ENCODE measurements at regions not wholly inside any gene's neighbourhood (a gene's known extent, or its start where the extent isn't known, plus 50 kb on each side); places are given as distances from the start of the nearest gene placed in this dataset.

DNA sequence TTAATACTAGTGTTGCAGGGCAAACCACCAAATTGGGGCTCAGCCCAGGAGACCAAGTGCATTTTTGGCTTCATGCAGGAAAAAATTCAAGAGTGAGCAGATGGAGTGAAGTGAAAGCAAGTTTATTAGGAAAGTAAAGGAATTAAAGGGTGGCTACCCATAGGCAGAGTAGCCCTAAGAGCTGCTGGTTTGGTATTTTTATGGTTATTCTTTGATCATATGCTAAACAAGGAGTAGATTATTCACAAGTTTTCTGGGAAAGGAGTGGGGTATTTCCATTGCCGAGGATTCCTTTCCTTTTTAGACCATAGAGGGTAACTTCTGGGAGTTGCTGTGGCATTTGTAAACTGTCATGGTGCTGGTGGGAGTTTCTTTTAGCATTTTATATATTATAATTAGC lies 459.0 kb downstream of the KLF5 start:
- TF ChIP-seq, protein P1, sequence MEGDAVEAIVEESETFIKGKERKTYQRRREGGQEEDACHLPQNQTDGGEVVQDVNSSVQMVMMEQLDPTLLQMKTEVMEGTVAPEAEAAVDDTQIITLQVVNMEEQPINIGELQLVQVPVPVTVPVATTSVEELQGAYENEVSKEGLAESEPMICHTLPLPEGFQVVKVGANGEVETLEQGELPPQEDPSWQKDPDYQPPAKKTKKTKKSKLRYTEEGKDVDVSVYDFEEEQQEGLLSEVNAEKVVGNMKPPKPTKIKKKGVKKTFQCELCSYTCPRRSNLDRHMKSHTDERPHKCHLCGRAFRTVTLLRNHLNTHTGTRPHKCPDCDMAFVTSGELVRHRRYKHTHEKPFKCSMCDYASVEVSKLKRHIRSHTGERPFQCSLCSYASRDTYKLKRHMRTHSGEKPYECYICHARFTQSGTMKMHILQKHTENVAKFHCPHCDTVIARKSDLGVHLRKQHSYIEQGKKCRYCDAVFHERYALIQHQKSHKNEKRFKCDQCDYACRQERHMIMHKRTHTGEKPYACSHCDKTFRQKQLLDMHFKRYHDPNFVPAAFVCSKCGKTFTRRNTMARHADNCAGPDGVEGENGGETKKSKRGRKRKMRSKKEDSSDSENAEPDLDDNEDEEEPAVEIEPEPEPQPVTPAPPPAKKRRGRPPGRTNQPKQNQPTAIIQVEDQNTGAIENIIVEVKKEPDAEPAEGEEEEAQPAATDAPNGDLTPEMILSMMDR (IDR thresholded peaks at IDR 0.05; ENCODE audit: poor library complexity, severe bottlenecking), result no peak
- TF ChIP-seq MXI1 (conservative IDR thresholded peaks at IDR 0.05; ENCODE audit: poor library complexity, severe bottlenecking) (no peak), EZH2 (IDR thresholded peaks at IDR 0.05; ENCODE audit: borderline replicate concordance, insufficient read depth, low read length, poor library complexity, severe bottlenecking) (no peak), POLR2AphosphoS5 (IDR thresholded peaks at IDR 0.05) (no peak), RAD21 (conservative IDR thresholded peaks at IDR 0.05) (no peak)
- TF ChIP-seq, protein P2, sequence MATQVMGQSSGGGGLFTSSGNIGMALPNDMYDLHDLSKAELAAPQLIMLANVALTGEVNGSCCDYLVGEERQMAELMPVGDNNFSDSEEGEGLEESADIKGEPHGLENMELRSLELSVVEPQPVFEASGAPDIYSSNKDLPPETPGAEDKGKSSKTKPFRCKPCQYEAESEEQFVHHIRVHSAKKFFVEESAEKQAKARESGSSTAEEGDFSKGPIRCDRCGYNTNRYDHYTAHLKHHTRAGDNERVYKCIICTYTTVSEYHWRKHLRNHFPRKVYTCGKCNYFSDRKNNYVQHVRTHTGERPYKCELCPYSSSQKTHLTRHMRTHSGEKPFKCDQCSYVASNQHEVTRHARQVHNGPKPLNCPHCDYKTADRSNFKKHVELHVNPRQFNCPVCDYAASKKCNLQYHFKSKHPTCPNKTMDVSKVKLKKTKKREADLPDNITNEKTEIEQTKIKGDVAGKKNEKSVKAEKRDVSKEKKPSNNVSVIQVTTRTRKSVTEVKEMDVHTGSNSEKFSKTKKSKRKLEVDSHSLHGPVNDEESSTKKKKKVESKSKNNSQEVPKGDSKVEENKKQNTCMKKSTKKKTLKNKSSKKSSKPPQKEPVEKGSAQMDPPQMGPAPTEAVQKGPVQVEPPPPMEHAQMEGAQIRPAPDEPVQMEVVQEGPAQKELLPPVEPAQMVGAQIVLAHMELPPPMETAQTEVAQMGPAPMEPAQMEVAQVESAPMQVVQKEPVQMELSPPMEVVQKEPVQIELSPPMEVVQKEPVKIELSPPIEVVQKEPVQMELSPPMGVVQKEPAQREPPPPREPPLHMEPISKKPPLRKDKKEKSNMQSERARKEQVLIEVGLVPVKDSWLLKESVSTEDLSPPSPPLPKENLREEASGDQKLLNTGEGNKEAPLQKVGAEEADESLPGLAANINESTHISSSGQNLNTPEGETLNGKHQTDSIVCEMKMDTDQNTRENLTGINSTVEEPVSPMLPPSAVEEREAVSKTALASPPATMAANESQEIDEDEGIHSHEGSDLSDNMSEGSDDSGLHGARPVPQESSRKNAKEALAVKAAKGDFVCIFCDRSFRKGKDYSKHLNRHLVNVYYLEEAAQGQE (IDR thresholded peaks at IDR 0.05; ENCODE audit: borderline replicate concordance), result no peak

Data from neural cell (in vitro differentiated cells).